ENCODE measurements at regions not wholly inside any gene's neighbourhood (a gene's known extent, or its start where the extent isn't known, plus 50 kb on each side); places are given as distances from the start of the nearest gene placed in this dataset.

GRCh38 chr9:13502484-13502883, 223.0 kb upstream of the MPDZ start:
- Histone ChIP-seq H3K9me3 (ENCODE audit: control insufficient read depth, low read length) (no peaks in the 10 kb centered on the region), H3K4me1 (ENCODE audit: control insufficient read depth, insufficient read depth, low read length) (peaks cover 1% of the 10 kb centered on the region), H3K27me3 (ENCODE audit: control insufficient read depth, insufficient read depth, low read length, poor library complexity, severe bottlenecking) (no peaks in the 10 kb centered on the region), H3K27ac (ENCODE audit: low read depth, low read length) (no peak overlapping the region), H3K36me3 (ENCODE audit: control insufficient read depth, insufficient read depth, low read length) (no peaks in the 10 kb centered on the region), H3K4me3 (ENCODE audit: low read length) (no peak overlapping the region), H3K9ac (ENCODE audit: extremely low read depth, low read length, poor library complexity, severe bottlenecking) (no peak overlapping the region)
- no peak for TF ChIP-seq CTCF (conservative IDR thresholded peaks at IDR 0.05)
- no peaks in the 10 kb centered on the region for H3K27me3 Mint-ChIP-seq (ENCODE audit: insufficient read depth)
- H3K4me3 Mint-ChIP-seq = no peak overlapping the region
- 92 to 93% methylated on average over 4 to 6 of the region's 6 CpGs for whole genome bisulfite sequencing, 2 experiments (ENCODE audit: insufficient coverage in 1 of 2, insufficient read length in 1 of 2)
- DNase-seq = no peak
- peaks cover 4% of the 10 kb centered on the region for H3K9me3 Mint-ChIP-seq
- H3K36me3 Mint-ChIP-seq (ENCODE audit: low read depth) = peaks cover 4% of the 10 kb centered on the region
- no peak overlapping the region for H3K27ac Mint-ChIP-seq
- H3K4me1 Mint-ChIP-seq = peaks cover 4% of the 10 kb centered on the region

- no peak overlapping the region for H3K27ac Mint-ChIP-seq
- no peaks in the 10 kb centered on the region for H3K9me3 ChIP-seq (ENCODE audit: control insufficient read depth, low read length)
- no peak overlapping the region for H3K4me3 ChIP-seq (ENCODE audit: low read length)
- no peaks in the 10 kb centered on the region for H3K36me3 ChIP-seq (ENCODE audit: control insufficient read depth, insufficient read depth, low read length)
- no peak overlapping the region for H3K4me3 Mint-ChIP-seq
- peaks cover 4% of the 10 kb centered on the region for H3K36me3 Mint-ChIP-seq (ENCODE audit: low read depth)
- no peak for DNase-seq
- H3K9ac ChIP-seq (ENCODE audit: extremely low read depth, low read length, poor library complexity, severe bottlenecking) = no peak overlapping the region
- H3K4me1 ChIP-seq (ENCODE audit: control insufficient read depth, insufficient read depth, low read length) = no peaks in the 10 kb centered on the region
- peaks cover 4% of the 10 kb centered on the region for H3K9me3 Mint-ChIP-seq
- WGBS, 2 experiments (ENCODE audit: insufficient coverage in 1 of 2, insufficient read length in 1 of 2) = 93 to 100% methylated on average over 1 of the region's 1 CpG
- H3K4me1 Mint-ChIP-seq = no peaks in the 10 kb centered on the region
- no peaks in the 10 kb centered on the region for H3K27me3 Mint-ChIP-seq (ENCODE audit: insufficient read depth)
- no peak for TF ChIP-seq CTCF (conservative IDR thresholded peaks at IDR 0.05)
- H3K27ac ChIP-seq (ENCODE audit: low read depth, low read length) = no peak overlapping the region
- no peaks in the 10 kb centered on the region for H3K27me3 ChIP-seq (ENCODE audit: control insufficient read depth, insufficient read depth, low read length, poor library complexity, severe bottlenecking)
Observed at GRCh38 chr9:13501018-13501417, 221.5 kb upstream of the MPDZ start.

GRCh38 chr9:13500034-13500433, 220.5 kb upstream of the MPDZ start:
- no peak overlapping the region for H3K9ac ChIP-seq (ENCODE audit: extremely low read depth, low read length, poor library complexity, severe bottlenecking)
- H3K4me1 ChIP-seq (ENCODE audit: control insufficient read depth, insufficient read depth, low read length) = no peaks in the 10 kb centered on the region
- no peaks in the 10 kb centered on the region for H3K9me3 ChIP-seq (ENCODE audit: control insufficient read depth, low read length)
- H3K27me3 Mint-ChIP-seq (ENCODE audit: insufficient read depth) = no peaks in the 10 kb centered on the region
- WGBS, 2 experiments (ENCODE audit: insufficient coverage in 1 of 2, insufficient read length in 1 of 2) = 86% methylated on average over 1 of the region's 1 CpG; no CpG with 5 or more reads in 1 of the 2 experiments
- no peak overlapping the region for H3K27ac ChIP-seq (ENCODE audit: low read depth, low read length)
- H3K9me3 Mint-ChIP-seq = peaks cover 5% of the 10 kb centered on the region
- no peak overlapping the region for H3K4me3 Mint-ChIP-seq
- H3K27me3 ChIP-seq (ENCODE audit: control insufficient read depth, insufficient read depth, low read length, poor library complexity, severe bottlenecking) = no peaks in the 10 kb centered on the region
- no peak overlapping the region for H3K4me3 ChIP-seq (ENCODE audit: low read length)
- H3K36me3 ChIP-seq (ENCODE audit: control insufficient read depth, insufficient read depth, low read length) = no peaks in the 10 kb centered on the region
- no peak overlapping the region for H3K27ac Mint-ChIP-seq
- TF ChIP-seq CTCF (conservative IDR thresholded peaks at IDR 0.05) = no peak
- peaks cover 3% of the 10 kb centered on the region for H3K36me3 Mint-ChIP-seq (ENCODE audit: low read depth)
- no peaks in the 10 kb centered on the region for H3K4me1 Mint-ChIP-seq
- DNase-seq = no peak
